ENCODE measurements at regions not wholly inside any gene's neighbourhood (a gene's known extent, or its start where the extent isn't known, plus 50 kb on each side); places are given as distances from the start of the nearest gene placed in this dataset.
"Not testable (repeated sequence)": the region's sequence is repeated elsewhere in the genome, so short reads cannot be mapped to it uniquely, and the experiment has no call there.

DNA sequence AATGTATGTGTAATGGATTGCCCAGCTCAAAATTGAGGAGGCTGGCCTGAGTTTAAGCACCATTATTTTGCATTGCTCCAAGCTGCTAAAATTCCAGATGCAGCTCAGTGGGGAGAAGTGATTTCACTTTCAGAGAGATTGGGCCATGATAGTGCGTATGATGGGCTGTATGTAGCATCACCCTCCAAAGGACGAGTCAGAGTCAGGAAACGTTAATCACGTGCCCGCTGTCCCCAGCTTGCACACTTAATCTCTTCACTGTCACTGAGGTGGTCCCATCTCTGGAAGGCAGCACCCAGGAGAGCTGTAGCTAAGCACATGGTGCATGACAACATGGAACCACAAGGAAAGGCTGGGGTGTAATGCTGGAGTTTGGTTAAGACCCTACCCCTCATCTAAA is 337.4 kb downstream of the ANAPC1 start:
- DNase-seq = not testable (repeated sequence)

DNA sequence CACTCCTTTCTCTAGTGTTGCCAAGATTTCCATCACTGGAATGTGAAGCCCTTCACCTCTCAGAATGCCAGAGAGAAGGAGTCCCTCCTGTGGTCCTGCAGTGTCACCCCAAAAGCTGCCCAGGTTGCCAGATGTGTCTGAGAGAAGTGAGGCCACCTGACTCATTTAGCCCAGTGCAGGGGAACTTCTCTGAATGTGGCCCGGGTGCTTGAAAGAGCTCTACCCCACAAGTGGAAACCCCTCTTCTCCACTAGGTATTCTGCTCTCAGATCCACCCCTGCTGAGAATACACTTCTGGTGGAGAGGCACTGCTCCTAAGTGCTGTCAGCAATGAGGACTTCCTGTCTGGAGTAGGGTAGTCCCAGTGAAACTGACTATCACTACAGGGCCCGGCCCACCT is 334.8 kb downstream of the ANAPC1 start:
- DNase-seq = not testable (repeated sequence)

DNA sequence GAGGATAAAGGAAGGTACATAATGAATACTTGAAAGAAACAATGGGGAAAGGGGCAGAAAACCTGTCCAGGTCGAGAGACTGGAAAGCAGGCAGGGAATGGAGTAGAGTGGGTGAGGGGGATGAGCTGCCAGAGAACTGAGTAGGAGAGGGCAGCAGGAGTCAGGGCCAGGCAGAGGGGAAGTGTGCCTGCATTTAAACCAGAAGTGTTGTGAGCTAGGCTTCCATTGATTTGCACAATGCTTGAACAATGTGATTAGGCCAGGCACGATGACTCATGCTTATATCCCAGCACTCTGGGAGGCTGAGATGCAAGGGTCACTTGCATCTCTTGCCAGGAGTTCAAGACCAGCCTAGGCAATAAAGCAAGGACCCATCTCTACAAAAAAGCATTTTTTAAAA is 332.6 kb downstream of the ANAPC1 start:
- DNase-seq = not testable (repeated sequence)

DNA sequence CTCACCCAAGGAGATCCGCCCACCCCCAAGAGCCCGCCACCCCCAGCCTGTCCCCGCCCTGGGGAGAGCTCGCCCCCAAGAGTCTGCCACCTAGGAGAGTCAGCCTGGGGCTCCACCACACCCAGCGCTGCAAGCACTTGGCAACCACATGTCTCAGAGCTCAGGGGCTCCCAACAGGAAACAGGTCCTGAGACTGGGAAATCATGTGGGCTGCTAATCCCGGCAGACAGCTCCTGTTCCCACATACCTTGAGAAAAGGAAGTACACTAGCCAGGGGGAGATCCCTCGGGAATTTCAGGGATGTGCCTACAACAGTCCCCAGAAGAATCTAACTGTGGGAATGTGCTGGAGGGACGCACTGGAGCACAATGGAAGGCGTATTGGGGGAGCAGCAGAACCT is 331.4 kb downstream of the ANAPC1 start:
- not testable (repeated sequence) for DNase-seq

DNA sequence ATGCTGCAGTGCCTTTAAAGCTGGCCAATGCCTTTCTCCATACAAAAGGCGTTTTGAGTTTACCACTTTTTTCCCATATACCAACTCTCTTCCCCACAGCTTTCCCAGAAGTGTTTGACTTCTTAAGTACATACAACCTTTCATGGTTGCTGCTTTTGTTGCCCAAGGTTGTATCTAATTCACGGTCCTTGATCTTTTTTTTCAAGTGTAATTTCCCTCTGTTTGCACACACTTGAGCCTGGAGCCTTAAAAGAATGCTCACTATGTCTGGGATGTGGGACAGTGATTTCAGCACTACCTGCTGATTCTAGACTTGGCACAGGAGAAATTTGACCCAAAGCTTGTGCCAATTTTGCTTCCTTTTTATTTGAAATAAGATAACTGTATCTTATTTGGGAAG is 324.7 kb downstream of the ANAPC1 start:
- DNase-seq = not testable (repeated sequence)

DNA sequence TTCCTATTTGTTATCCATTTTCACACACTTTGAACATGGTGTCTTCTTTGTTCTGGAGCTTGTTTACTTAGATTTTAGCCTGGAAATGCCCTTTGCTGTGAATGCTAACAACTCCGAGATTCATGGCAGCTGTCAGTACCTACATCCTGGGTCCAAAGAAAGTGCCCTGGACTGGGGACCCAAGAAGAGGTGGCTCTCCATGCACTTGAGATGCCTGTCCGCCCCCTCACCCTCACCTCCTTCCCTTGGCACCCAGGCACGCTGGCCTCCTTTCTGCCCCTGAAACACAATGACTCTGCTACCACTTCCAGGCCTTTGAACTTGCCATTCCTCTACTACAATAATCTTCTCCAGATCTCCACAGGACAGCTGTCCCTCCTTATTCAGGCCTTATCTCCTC is 324.2 kb downstream of the ANAPC1 start:
- DNase-seq = not testable (repeated sequence)

DNA sequence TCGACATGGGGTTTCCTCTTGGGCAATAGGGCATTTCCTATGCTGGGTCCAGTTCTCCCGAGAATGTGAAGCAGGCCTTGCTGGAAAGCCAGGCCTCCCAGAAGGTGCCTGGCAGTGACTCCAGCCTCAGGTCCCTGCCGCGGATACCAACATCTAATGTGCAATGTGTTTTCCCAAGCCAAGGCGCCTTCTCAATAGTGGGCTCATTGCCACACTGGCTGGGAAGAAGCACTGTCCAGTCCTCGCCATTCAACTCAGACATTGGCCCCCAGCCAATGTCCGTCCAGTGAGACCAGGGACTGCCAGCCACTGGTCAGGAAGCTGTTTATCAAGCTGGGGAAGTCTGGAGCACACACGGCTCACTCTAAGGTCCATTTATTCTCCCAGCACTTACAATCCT is 317.9 kb downstream of the ANAPC1 start:
- DNase-seq = not testable (repeated sequence)

DNA sequence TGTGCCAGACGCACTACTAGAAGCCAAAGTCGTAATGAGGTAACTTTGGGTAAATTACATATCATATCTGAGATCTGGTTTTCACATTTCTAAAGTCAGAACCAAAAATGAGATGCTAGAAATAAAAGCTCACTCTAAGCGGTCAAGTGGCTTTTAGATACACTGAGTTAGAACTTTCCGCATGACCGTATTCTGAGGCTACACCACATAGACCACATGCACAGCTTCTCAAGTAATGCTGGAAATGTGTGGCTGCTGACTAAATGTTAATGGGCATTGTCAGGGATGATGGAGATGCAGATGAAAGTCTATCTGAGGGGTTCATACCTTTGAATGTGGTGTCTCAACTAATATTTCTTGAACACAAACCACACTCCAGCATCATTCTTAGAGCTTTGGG is 316.8 kb downstream of the ANAPC1 start:
- not testable (repeated sequence) for DNase-seq

DNA sequence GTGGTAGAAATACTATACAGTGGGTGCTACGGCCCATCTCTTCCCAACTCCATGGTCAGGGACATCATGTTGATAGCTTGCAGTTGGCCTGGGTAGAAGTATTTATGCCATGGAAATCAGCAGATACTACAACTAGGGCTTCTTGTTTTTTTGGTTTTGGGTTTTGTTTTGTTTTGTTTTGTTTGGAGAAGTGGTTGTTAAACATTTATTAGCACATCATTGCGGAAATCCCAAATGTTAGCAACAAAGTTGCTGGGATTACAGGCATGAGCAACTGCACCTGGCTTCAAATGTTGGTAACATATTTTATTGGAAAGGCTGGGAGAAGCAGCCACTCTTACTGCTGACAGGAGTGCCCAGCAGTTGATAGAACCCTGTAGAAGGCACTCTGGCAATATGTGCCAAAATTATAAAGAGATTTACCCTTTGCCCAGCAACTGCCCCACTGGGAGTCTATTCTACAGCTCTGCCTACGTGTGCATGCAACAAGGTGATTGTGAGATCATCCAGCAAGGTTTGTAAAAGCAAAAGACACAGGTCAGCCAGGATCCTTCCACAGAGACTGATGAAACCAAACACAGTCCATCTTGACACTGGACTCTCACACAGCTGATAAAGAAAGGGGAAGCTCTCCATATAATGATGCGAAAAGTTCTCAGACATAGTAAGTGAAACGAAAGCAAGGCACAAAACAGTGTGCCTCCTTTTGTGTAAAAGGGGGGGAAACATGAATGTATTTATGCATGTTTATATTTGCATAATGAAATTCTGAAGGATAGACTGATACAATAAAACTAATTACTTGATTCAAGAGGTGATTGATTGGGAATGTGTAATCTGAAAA is 314.4 kb downstream of the ANAPC1 start:
- DNase-seq = not testable (repeated sequence)

DNA sequence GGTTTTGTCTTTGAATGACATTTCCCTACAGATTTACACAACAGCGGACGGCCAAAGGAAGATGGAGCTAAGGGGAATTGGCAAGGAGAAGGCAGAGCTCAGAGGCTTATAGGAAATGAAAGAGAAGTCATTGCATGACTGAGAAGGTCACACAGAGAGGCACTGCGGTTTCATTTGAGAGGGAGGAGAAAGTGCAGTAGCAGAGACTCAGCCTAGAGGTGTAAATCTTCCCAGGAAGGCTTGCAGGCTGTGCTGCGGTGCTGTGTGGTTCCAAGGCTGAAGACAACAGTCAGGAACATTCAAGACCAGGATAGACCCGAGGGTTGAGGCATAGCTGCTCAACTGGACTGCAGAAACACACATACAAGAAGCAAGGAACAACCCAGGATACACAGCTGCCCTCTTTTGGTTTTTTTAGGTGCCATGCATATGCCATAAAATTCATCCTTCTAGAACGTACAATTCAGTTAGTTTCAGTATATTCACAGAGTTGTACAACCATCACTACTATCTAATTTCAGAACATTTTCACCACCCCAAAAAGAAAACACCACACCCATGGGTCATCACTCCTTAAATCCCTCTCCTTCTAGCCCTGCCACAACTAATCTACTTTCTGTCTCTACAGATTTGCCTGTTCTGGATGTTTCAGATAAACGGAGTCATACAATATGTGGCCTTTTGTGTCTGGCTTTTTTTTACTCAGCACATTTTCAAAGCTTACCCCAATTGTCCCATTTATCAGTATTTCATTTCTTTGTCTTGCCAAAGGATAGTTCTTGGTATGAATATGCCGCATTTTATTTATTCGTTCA is 313.5 kb downstream of the ANAPC1 start:
- DNase-seq = not testable (repeated sequence)

DNA sequence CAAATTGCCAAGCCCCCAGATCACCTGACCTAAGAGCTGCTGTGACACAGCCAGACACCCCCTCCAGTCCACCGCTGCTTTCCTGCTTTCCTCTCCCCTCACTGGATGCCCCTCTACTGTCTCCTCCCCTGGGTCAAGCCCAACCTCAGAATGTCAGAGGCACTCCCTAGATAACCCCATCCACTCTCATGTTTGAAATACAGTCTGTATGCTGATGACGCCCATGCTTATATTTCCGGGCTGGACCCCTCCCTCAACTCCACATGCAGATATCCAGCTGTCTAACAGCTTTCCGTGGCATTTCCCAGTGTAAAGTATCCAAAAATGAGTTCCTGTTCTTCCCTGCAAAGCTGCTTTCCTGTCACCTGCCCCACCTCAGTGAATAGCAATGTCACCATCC is 309.2 kb downstream of the ANAPC1 start:
- not testable (repeated sequence) for DNase-seq

DNA sequence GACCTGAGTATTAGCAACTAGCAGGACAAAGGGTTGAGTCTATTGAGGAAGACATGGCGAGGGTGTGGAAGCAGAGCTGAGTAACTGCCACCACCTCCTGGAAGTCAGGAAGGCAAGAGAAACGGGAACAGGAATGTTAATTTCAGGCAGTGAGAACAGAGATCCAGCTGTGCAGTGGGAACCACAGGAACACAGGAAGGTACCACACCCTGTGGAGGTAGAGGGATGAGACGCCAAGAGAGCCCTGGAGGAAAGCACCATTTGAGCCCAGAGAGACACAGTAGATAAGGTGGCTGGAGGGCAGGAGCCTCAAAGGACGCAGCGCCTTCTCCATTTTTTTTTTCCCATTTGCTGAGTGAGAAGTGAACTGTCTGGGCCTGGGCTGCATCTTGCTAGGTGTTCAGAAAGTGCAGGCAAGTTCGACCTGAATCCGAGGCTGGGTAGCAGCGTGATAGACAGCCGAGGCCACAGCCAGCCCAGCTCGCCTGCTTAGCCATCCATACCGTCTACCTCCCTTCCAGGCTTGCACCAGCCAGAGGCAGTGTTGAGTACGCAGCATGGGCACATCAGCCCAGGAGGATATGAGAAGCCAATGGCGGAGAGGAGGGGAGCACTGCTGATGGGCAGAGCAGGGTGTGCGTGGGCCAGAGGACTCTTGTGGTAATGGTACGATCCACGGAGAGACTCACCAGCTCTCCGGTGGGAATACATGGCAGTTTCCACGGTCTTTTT is 306.7 kb downstream of the ANAPC1 start:
- not testable (repeated sequence) for DNase-seq

DNA sequence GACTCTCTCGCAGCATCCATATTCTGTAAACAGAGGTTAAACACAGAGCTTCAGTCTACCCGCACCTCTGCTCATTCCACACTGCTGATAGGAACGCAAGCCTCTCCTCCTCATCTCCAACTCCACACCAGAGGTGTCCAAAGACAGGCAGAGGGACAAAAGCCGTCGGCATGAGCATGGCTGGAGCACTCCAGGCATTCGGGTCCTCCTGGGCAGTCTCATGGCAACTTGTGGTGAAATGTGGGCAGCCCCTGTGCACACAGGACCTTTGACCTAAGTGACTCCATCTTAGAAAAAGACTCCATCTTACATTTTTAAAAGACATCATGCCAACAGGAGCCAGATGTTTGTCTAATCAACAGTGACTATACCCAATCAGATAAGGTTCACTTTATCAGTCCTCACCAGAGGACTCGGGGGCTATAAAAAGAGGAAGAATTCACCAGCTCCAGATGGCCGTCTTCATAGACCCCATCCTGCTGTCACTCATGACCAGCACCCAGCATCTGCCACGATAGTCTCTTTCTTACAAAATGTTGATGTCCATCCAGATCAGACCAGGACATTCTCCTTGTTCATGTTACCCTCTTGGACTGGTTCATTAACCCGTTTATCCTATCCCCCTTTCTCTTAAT is 304.4 kb downstream of the ANAPC1 start:
- DNase-seq = not testable (repeated sequence)

DNA sequence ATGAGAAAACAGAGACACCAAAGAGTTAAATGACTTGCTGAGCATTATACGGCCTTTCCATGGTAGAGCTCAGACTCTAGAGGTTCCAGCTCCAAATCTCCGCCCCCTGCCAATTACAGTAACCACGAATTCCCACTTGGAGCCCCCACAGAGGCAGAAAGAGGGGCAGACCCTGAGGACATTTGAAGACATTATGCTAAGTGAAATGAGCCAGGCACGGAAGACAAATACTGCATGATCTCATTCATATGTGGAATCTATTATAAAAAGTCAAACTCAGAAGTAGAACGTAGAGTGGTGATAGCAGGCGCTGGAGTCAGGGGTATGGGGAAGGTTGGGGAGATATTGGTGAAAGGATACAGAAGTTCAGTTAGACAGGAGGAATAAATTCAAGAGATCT is 303.4 kb downstream of the ANAPC1 start:
- not testable (repeated sequence) for DNase-seq

DNA sequence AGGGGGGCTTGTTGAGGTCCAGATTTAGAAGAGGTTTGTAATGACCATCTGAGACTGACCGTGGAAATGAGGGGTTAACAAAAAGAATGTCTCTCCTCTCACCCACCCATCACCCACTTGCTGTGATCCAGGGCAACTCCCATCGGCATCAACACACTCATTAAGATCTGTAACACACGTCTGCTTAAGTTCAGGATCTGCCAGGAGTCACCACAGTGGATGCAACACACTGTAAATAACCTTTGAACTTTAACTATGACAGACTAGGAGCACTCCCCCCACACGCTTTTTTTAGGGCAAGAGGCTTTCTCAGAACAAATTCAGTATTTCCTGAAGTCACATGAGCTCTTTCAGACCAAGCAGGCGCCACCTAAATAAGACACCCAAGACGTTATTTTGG is 301.9 kb downstream of the ANAPC1 start:
- DNase-seq = not testable (repeated sequence)

DNA sequence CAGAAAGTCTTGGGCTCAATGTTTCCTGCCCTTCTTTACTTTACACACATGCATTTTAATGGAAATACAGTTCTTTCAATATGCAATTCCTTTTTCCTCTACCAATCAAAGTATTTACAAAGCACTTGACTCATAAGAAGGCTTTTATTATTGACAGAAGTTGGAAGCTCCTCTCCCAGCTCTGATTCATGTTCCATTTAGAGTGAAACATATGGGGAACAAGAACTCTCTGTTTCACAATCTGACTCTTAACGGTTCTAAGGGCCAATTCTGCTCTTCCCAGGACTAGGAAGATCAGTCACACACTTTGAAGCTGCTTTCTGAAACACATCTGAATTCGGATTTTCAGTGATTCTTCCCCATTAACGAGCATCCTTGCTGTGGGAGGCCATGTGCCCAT is 300.5 kb downstream of the ANAPC1 start:
- not testable (repeated sequence) for DNase-seq

DNA sequence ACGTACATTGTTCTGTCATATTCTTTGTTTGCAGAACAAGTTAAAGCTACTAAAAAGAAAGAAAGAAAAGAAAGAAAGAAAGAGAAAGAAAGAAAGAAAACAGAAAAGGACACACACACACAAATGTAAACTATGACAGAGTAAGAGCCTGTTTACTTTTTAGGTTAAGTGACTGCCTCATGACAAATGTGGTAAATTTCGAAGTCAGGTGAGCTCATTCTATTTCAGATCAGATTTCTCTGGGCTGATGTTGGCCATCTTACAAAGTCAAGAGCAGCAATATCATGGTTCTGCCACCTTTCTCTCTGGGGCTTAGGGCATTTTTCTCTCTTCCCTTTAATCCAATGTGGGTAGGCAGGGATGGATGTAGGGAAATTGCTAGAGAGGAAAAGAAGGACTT is 299.5 kb downstream of the ANAPC1 start:
- not testable (repeated sequence) for DNase-seq

DNA sequence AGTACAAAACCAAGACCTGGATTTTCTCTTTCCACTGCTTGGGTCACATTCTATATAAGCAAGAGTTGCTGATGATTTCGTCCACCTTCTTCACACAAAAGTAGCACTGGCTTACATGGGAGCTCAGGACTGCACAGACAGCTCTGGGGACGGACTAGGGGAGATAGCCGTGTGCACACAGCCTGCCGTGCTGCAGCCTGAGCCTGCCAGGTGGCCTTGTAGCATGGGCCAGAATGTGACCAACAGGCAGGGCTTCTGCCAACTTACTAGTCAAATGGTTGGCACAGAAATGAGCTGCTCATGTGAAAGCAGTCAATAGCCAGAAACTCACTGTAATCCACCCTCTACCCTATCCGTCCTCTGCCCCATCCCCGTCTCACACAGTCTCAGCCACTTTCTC is 299.0 kb downstream of the ANAPC1 start:
- not testable (repeated sequence) for DNase-seq

DNA sequence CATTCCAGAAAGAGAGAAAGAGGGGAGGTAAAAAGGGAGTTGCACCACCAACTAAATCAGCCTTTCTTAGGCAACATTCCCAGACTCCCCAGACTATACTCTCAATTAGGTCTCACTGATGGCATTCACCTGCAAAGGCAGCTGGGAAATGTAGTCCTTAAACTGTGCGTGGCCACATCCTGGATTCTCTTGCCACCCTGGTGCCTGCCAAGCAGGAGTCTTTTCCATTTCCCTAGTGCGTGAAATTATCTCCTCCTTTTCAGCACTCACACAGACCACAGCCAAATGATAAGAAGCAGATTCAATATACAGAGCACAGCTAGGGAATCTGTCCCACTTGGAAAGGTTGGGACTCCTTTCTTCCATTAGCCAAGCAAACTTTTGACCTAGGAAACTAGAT is 298.0 kb downstream of the ANAPC1 start:
- not testable (repeated sequence) for DNase-seq

DNA sequence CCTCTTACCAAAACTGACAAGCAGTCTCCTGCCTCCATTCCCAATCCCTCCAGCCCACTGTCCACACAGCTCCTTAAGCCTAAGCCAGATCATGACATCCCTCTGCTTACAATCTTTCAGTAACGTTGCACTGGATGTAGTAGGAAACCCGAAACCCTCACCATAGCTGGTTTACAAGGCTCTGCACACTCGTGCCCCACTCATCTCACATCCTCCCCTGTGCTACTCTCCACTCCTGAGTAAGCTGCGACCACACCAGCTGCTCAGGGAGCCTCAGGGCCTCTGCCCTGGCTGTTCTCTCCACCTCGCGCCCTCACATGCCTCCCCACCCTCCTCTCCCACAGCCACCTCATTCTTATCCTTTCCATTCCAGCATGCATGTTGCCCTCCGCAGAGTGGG is 288.9 kb downstream of the ANAPC1 start:
- DNase-seq = not testable (repeated sequence)

DNA sequence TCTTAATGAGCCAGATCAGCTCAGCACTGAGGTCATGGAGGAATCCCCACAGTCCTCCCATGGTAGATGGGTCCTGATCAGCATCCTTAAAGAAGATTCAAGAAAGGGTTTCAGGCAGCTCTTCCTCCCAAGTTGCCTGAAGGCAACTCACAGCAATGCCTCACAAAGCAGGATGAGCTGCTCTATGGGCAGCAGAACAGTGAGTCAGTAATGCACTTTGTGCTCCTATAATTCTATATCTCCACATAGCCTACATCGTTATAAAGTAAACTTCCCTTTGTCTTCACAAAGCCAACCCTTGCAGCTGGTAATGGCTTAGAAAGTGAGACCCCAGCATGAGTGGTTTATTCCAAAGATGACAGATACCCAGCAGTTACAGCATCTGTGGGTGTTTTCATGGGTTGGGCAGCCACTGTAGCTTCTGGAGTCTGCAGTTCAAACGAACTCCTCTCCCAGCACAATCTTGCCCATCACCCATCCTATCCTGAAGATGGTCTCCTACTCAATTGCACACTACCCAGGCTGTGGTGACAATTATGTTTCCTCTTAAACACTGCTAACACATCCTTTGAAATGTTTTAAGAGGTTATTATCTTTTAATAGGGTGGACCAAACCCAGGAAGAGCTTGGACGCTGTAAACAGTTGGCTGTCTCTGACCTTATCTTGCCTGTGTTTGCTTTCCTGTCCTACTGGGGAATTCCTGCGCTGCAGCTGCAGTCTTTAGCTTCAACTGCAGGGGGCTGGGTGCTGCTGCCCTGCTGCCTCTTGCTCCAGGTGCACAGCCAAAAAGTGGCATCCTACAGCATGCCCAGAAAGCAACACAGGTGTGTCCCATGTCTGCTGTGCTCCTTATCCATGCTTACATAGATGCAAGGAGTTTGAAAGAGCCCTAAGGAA is 286.9 kb downstream of the ANAPC1 start:
- DNase-seq = not testable (repeated sequence)

DNA sequence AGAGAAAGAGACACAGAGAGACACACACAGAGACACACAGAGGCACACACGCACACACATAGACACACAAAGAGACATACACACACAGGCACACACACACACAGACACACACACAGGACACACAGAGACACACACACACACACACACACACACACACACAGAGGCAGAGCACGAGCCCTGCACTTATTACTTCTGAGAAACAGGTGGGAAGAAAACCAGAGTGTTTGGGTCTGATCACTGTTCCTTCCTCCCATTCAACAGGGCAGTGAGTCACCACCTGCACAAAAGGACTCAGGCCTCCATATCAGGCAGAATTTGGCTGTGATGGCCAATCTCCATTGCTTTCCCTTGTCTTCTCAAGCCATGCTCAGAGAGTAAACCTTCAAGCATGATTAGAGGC is 285.0 kb downstream of the ANAPC1 start:
- DNase-seq = not testable (repeated sequence)

Data from stimulated activated naive CD4-positive, alpha-beta T cell (primary cell).